Kidney glomerular epithelial cell (primary cell): ENCODE measurements at regions not wholly inside any gene's neighbourhood (a gene's known extent, or its start where the extent isn't known, plus 50 kb on each side); places are given as distances from the start of the nearest gene placed in this dataset.
"Not testable (repeated sequence)": the region's sequence is repeated elsewhere in the genome, so short reads cannot be mapped to it uniquely, and the experiment has no call there.

ENCODE experiments used
- DNase-seq: peaks from one replicate; lab custom pipeline; 2025; lab: John Stamatoyannopoulos, UW

- not testable (repeated sequence) for DNase-seq
Observed at GRCh38 chr11:14573539-14574057, 53.4 kb upstream of the PSMA1 start.

DNA sequence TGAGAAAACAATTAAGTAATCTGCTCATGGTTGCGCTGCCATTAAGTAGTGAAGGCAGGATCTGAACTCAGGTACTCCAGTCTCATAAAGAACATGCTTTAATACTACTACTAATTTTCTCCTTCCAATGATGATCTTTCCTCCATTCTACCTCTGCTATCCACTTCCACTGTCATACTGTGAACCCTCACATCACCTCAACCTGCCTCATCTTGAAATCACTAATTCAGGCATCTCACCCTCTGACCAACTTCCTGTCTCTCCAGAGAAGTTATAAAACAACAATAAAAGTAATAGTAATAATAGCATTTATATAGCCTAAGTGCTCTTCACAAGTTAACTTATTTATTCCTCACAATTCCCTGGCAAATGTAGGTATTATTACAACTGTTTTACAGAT lies 57.1 kb upstream of the PSMA1 start:
- no peak for DNase-seq

DNA sequence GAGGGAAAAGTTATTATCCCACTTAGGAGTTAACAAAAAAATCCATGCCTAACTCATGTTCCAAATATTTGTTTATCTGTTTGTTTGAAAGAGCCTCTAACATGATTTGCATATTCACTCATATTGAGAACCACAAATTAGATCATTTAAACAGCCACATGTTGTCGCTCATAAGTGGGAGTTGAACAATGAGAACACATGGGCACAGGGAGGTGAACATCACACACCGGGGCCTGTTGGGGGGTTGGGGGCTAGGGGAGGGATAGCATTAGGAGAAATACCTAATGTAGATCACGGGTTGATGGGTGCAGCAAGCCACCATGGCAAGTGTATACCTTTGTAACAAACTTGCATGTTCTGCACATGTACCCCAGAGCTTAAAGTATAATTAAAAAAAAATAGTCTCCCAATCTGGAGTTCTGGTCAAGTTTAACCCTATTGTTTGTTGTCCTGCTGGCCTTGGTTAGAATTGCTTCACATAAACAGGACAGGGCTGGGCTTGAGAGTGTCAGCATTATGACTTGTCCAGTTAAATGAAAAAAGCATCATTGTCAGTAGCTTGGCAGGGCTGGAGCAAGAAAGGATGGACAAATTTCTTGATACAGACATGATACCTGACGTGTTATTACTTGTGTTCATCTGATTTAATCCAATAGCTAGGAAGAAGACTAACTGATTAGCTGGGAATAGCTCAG lies 57.8 kb upstream of the PSMA1 start:
- DNase-seq, result no peak

DNA sequence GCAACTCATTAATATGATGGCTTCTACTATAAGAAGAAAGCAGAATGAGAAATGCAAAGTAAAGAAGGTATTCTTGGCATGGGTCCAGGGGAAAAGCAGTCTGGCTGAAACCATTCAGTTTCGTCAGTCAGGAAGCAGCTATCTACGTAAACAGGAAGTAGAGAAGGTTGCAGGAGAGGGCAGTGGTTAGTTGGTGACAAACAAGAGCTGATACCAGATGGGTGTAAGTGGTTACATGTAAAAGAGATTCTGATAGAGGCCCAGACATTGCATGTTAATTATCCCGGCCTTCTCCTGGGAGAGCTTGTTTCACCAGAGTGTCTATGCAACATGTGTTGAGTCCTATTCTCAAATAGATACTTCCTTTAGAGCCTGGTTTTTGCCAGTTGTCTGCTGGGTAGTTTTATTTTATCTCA lies 58.4 kb upstream of the PSMA1 start:
- DNase-seq, result peak; percentile 1

DNA sequence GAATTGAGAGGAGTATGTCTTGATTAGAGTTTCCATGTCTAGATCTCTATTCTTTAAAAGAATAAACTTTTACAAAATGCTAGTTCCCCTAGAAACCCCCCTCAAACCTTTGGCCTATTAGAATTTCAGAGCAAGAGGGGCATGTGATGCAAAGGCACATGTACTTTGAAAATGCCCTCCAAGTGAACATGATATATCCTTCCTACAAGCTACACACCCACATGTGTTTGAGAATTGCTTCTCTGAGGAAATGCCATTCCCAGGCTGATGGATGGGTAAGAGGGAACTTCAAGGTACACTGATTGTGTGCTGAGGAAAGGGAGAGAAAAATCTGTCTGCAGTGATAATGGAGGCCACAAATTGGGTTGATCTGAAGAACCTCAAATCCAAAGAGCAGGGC lies 59.5 kb upstream of the PSMA1 start:
- no peak for DNase-seq

DNA sequence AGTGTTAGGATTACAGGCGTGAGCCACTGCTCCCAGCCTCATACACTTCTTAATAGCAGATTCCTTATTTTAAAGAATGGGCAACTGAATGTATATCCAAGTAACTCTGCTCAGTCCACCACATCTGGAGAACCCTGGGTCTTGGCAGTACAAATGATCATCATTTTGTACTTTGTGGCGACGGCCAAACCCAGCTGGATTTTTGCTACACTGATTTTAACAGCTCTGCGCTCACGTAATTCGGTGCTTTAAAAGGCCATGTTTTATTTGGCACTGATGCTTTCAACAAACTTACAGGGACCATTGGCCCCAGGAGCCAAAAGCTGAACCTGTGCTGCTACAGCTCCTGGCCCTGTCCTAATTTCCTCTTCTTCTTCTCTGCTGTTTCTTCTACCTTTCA lies 60.8 kb upstream of the PDE3B start:
- no peak for DNase-seq

DNA sequence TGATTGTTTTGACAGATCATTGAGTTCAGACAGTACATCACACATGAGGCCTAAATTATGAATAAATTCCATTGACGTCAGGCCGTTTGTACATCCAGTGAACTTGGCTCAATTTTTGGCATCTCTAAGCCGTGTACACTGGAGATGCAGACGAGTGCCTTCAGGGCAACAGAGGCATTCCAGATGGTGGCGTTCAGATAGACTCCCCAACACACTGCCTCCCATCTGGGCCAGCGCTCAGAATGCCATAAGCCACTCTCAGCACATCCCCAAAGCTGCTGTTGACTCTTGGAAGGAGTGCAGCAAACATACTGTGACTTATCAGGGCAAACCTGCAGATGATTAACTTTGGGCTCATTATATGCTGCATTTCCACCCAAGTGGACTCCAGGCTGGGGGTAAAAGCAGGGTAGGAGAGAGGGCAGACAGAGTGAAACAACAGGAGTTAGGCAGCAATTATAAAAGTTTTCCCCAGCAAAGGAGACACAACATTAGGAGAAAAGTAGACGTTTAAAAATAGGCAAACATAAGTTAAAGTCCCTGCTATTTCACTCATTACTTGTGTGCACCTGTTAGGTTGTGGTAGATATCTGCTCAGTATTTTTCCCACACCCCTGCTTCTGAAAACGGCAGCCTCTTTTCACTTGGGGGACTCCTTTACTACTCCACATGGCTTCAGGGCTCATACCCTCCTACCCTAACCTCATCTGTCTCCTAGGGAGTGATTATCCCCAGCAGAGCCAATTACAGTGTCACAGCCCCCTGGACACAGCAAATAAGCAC lies 60.2 kb upstream of the PDE3B start:
- DNase-seq, result no peak

- DNase-seq, result no peak
Observed at GRCh38 chr11:14584035-14584363, 59.6 kb upstream of the PDE3B start.

GRCh38 chr11:14584595-14584994 lies 59.0 kb upstream of the PDE3B start:
- DNase-seq, result no peak

DNA sequence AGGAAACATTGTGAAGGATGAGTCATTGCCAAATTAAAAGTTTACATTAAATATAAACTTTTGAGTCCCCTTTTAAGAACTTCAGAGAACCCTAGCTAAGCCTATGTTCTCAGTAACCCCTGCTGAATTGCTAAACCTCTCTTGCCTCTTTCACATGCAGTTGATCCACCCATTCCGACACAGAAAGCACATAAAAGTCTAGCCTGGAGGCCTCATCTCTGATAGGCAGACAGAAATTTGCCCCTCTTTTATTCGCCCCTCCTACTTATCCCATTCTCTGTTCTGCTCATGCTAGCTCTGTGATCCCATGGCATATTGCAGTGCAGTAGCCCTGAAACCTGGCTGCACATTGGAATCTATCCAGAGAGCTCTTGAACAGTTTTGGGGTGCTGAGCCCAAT lies 58.2 kb upstream of the PDE3B start:
- no peak for DNase-seq

DNA sequence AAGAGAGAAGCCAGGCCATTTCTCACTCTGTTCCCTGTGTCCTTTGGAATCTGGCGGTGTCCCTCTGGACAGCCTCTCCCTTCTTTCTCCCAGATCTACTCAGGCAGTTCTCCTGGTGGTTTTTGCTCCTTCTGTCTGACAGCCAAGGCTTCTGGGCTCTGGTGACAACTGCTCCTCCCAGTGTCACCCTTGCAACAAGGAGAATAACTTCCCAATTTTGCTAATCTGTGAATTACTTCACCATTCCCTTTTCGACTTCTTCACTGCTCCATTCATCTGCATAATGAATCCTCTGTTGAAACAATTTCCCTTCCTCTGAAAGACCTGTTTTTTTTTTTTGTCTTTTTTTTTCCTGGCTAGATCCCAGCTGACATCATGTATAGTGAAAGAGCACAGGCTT lies 56.3 kb upstream of the PDE3B start:
- DNase-seq, result no peak

- DNase-seq, result no peak
Observed at GRCh38 chr11:14588681-14589080, 54.9 kb upstream of the PDE3B start.

DNA sequence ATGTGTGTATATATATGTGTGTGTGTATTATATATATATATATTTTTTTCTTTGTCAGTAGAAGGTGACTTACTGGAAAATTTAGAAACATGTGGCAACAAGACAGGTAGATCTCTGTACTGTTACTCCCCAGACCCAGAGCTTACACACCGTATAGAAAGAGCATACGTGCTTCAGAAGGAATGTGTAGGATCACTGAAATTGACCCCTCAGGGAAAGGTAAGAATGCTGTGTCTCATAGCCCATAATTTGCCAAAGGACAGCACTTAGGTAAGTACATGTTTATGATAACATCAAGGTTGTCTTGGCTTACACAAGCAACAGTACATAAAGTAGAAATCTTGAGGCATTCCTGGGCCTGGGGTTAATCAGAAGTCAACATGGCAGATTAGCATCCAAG lies 54.2 kb upstream of the PDE3B start:
- no peak for DNase-seq

DNA sequence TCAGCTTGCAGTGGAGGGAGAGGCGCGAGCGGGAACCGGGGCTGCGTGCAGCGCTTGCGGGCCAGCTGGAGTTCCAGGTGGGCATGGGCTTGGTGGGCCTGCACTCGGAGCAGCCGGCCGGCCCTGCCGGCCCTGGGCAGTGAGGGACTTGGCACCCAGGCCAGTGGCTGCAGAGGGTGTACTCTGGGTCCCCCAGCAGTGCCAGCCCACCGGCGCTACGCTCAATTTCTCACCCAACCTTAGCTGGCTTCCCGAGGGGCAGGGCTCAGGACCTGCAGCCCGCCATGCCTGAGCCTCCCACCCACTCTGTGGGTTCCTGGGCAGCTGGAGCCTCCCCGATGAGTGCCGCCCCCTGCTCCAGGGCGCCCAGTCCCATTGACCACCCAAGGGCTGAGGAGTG lies 52.6 kb upstream of the PDE3B start:
- DNase-seq, result not testable (repeated sequence)

- no peak for DNase-seq
Observed at GRCh38 chr11:14593671-14594070, 49.9 kb upstream of the PDE3B start.
